D341Med (cell line): ENCODE measurements at regions not wholly inside any gene's neighbourhood (a gene's known extent, or its start where the extent isn't known, plus 50 kb on each side); places are given as distances from the start of the nearest gene placed in this dataset.
"Not testable (repeated sequence)": the region's sequence is repeated elsewhere in the genome, so short reads cannot be mapped to it uniquely, and the experiment has no call there.

Experiments
- DNase-seq: peaks from one replicate; pipeline ENCODE4 v3.0.0; 2012; ENCODE audit warnings: low spot score

GRCh38 chr2:183459466-183459865, 335.2 kb downstream of the NUP35 start:
- no peak for DNase-seq

DNA sequence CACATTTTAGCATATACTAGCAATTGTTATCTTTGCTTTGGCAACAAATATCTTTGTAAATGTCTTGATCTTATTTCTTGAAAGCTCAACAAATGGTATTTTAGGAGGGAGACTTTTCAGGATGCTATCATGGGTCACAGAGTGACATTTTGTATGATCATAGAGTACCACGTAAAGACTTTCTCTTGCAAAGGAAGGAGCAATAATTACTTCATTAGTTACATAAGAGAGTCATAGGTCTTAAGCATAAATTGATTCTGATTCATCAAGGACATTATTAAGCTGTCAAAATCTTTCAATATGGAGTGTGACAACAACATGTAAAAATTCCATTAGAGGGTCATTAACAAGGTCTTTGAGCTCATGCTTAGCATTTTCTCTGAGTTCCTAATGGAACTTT, 339.6 kb downstream of the NUP35 start:
- DNase-seq, result no peak

DNA sequence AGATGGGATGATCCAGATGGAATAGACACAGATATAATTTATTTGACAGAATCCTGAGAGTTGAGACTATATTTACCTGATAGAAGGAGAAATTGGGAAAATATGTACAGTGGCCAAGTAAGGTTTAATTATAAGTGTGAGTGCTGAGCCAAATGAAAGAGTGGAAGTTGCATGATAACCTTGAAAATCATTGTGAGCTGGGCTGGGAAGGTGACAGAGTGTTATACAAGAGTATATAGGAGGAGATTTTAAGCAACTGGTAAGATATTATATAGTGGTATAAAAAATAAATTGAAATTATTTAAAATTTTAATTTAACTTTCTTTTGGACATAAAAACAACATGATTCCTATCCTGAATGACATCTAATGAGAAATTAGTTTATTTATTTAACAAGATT, 340.8 kb downstream of the NUP35 start:
- DNase-seq, result no peak

GRCh38 chr2:183474912-183475695, 350.9 kb downstream of the NUP35 start:
- DNase-seq, result no peak

- no peak for DNase-seq
Measured at GRCh38 chr2:183476490-183476889, 352.2 kb downstream of the NUP35 start.

- no peak for DNase-seq
Measured at GRCh38 chr2:183477296-183477695, 353.1 kb downstream of the NUP35 start.

- DNase-seq, result not testable (repeated sequence)
Measured at GRCh38 chr2:183478941-183479595, 354.8 kb downstream of the NUP35 start.

DNA sequence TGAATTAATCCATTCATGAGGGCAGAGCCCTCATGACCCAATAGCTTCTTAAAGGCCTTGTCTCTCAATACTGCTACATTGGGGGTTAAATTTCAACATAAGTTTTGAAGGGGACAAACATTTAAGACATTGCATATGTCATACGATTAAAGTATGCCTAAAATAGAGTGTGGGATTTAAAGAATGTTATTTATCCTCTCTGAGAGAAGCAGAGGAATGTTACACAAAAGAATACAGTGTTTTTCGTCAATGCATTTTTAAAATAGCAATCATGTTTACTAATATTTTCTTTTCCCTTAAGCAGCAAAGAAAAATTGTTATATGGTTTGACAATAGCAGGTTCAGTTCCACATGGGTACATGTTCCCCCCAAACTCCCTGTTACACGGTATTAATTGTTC, 363.1 kb downstream of the NUP35 start:
- no peak for DNase-seq

DNA sequence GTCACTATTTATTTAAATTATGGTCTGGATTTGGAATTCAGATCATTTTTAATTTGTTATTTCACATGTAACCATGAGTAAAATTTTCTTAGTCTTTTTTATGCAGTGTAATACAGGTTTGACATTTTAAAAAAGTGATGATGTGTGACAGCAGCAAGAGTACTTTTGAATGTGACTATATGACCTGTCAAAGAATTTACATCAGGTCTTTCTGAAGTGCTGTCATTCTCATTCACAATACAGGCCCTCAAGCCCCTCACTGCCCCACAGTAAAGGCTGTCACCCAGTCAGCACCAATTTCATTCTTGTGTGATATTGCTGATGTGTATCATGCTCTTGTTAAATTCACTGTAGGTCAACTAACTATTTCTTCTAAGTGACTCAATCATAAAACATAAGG, 364.2 kb downstream of the NUP35 start:
- DNase-seq, result no peak

DNA sequence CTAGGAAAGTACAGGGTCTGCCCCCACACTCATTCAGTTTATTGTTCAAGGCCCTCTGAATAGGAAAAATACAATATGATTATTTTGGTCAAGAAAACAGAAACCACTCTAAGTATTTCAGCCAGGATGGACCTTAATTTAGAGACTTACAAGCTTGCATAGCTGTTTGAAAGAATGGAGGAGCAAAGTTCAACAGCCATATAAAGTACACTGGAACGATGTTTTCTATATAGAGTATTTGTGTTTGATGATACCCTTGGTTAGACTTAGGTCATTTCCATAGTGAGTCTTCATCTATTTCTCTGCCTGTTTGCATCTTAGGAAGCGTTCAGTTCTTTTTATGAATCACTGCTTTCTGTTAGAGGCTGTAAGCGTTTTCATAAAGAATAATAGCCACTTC, 366.2 kb downstream of the NUP35 start:
- DNase-seq, result no peak

DNA sequence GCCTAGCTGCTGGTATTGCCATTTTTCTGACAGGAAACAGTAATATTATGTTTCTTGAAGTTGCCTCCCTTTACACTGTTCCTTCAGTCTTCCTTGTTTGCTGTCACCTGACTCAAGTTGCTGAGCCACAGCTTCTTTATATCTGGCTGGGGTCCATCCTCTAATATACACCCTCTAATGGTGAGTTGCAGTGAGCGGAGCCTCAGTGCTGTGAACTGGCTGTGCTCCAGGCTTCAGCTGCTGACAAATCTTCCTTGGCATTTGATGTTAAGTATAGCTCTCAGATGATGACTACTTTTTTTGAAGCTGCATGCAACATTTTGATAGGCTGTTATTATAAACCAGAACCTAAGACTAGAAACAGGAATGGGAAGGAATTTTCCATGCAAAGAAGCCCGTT, 366.7 kb downstream of the NUP35 start:
- no peak for DNase-seq

DNA sequence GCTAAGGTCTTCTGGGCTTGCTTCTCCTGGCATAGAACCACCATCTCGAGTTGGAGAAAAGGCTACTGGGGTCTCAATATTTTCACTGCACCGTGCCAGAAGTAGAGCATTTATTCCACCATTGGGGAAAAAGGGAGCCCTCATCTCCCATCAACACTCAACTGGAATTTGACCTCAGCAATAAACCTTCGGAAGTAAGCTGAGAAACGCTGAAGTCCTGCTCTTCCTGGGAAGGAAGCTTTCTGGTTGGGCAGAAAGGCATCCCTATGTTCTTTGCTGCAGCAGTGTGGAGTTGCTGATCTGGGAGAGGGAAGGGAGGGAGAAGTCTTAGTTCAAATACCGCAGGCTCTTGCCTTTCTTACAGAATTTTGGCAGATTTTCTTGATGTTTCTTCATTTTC, 368.8 kb downstream of the NUP35 start:
- no peak for DNase-seq

DNA sequence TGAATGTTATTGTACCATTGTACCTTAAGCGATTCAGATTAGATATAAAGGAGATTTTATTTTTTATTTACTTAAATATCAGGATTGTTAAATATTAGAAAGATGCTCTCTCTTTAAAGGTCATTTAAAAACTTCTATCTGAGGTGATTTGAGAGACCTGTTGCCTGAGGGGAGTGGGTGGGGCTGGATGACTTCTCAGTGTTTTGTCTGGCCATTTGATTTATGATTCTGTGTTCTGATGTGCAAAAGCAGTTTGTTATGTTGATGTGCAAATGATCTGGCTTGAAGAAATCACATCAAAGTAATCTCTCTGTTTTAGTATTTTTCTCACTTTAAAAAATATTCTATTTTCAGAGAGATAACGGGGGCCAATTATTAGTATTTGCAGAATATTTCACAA, 370.8 kb downstream of the NUP35 start:
- no peak for DNase-seq

- DNase-seq, result no peak
Measured at GRCh38 chr2:183495589-183496267, 371.5 kb downstream of the NUP35 start.

- no peak for DNase-seq
Measured at GRCh38 chr2:183497861-183498260, 373.6 kb downstream of the NUP35 start.

DNA sequence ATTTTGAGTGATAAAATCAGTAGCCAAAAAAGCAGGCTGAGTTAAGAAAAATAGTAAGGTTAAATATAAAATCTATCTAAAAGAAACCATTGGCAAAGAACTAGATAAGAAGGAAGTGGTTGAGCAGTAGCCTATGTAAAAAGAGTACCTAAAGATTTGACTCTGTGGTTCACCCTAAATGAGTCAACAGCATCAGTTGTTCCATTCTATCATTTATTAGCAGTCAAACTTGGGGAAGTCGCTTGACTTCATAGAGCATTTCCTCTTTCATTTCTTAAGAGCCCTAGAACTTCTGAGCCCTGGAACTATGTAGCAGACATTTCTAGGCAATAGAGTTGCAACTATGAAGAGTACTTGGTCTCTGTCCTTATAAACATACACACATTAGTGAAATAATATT, 381.7 kb downstream of the NUP35 start:
- DNase-seq, result no peak

DNA sequence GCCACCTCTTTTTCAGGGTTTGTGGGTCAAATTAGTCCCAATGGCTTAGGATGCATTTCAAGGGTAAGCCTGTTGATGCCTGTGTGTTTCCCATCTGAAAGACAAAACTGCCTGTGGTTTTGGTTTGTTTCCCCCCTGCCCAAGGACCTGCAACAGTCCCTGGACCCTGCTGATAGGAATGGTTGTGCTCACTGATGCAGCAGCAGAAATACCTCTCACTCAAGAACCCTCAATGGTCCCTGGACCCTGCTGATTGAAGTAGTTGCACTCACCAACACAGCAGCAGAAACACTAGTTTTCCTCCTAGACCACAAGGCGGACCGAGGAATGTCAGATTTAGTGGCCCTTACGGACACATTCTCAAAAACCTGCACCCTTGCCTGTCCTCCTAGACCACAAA, 386.9 kb downstream of the NUP35 start:
- no peak for DNase-seq

DNA sequence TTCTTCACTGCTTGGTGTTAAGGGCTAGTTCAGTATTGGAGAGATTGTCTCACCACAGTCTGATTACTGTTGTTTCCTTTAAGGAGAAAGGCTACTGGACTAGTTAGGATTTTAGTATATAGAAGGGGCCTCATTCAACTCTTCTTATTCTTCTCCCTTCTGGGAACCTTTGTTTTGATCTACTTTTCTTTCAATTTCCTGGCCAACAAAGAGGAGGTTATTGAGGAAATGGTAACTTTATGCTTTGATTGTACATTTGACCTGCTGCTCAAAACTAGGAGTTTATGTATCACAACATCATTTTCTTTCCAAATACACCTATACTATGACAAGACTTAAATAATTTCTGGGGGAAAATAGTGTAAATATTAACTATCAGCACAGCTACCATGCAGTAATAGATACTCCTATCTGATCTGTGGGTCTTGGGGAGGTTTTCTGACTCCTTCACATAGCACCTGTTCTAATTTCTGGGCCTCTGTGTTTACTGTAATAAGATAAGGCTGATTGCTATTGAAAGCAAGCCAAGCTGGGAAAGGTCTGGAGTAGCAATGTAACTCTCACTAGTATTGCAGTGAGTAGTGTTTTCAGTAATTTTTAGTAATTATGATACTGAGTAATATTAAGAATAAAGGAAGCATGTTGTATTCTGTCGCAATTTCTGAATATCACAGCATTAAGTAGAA, 395.3 kb downstream of the NUP35 start:
- no peak for DNase-seq

- no peak for DNase-seq
Measured at GRCh38 chr2:183521911-183522310, 397.7 kb downstream of the NUP35 start.

DNA sequence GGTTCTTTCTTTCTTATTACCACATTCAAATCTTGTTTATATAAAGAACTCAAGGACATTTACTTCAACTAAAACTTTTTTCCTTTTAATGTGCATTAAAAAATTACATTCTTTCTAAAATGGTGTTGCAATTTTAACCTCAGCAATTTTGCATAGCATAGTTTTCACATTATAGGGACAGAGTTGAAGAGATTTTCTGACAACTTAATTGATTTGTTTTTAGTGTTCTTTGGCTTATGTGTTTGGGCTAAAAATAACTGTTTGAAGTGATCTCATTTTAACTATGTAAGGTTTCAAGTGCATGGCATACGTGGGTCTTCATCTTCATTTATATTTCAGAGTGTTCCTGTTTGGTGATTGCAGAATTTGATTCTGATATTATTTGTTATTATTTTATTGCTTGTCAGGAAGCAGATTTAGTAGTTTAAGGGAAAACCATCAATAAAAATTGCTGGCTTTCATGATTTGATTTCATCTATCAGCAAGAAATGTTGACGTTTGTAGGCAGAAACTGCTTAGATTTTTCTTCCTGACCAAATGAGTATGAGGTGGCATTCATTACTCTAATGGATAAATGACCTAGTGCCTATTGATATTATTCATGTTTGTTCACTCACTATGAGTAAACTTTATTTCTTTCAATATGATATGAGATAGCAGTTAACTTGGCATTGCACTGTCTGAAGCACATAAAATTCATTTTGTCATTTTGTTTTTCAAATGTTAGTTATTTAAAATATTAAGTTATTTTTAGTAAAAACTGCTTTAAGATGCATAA, 398.4 kb downstream of the NUP35 start:
- DNase-seq, result no peak

GRCh38 chr2:183530333-183530901, 406.2 kb downstream of the NUP35 start:
- no peak for DNase-seq

GRCh38 chr2:183532514-183532913, 408.3 kb downstream of the NUP35 start:
- DNase-seq, result no peak
